HuH-7.5 (cell line): ENCODE measurements at regions not wholly inside any gene's neighbourhood (a gene's known extent, or its start where the extent isn't known, plus 50 kb on each side); places are given as distances from the start of the nearest gene placed in this dataset.
"Not testable (repeated sequence)": the region's sequence is repeated elsewhere in the genome, so short reads cannot be mapped to it uniquely, and the experiment has no call there.

Experiments used
- DNase-seq: peaks from one replicate; pipeline ENCODE4 v3.0.0; 2011; ENCODE audit warnings: low spot score

DNA sequence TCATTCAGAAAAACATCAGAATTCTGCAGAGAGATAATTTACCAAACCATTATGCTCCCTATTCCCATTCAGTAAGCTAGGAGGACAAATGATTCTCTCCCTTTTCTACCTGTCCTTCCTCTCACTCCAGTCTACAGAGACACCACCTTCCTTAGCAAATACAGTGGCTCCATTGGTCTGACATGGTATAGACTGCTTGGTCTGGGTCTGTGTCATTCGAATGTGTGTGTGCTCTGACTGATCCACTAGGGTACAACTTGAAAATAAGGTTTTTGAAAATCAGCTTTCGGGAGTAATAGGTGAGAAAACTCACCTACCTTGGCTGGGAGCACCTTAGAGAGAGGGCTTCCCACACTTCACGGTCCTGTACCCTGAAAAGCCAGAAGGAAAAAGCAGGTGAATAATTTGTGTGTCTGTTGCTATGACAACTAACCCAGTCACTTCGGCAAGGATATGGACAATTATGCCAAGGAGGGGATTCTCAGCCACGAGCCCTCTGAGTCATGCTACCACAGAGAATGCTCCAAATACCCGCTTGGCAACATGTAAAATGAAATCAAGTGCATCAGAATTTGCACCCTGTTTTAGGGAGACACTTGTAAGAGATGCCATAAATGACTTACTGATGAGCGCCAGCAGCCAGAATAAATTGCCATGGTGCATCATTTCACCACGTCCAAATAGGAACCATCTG, 114.5 kb upstream of the PRKCQ start:
- no peak for DNase-seq

GRCh38 chr10:6692856-6693255, 112.8 kb upstream of the PRKCQ start:
- no peak for DNase-seq

DNA sequence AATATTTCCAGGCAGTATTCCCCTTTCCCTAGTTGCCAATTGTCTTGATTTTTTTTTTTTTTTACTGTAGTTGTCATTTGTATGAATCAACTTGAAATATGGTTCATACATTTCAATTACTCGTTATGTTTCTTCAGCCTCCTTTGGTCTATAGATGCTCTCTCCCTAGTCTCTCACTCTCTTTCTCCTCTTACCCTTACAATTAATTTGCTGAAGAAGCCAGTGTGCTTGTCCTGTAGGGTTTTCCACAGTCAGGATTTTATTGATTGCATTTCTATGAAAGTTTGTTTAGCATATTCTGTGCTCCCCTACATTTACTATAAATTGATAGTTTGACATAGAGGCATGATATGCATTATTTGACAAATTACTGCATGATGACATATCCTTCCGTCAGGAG, 112.0 kb upstream of the PRKCQ start:
- no peak for DNase-seq

DNA sequence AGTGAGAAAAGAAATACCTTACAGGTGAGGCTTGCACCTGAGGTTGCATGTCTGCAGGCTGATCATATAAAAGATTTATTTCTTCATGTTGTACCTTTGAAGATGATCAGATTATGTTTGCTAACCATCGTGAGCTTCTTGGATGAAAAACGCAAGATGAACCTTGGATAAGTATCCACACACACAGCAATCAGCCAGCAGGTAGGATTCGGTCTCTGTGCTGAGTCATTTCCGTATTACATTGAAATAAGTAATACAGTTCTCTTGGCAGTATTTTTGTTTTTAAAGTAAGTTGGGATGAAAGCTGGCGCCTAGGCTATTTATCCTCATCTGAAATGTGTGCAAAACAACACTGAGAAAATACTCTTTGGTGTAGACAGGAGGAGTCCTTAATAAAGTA, 109.0 kb upstream of the PRKCQ start:
- no peak for DNase-seq

DNA sequence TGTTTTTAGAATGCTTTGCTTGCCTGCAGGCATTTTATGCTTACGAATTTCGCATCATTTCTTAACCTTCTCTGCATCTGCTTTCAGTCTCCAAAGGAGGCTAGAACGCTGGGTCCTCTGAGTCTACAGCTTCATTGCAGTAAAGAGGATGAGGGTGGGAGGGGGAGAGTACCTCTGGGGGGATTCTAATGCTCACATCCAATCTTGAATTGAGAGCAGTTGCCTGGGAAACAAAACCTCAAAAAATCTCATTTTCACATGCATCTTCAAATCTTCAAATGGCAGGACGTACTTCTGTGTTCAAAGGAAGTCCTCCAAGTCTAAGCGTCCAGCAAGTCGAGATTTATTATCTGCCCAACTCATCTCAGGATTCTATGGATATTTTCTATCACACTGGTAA, 100.7 kb upstream of the PRKCQ start:
- no peak for DNase-seq

DNA sequence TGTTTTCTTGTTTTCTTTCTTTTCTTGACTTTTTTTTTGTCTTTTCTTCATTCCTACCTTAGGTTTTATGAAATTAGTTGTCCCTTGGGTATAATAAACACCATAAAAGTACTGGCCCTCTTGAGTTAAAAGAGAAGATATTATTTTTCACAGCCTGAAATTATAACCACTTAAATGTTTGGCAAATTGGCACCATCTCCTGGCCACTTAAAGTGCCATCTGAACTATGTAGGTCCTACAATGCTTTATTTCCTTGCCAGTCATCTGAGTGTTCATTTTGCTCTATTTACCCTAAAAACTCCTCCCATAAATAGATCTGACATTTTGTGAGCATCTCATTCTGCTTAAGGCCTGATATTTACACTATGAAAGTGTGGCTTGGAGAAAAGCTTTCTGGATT, 98.9 kb upstream of the PRKCQ start:
- DNase-seq: no peak

- no peak for DNase-seq
Observed at GRCh38 chr10:6678211-6678803, 98.2 kb upstream of the PRKCQ start.

GRCh38 chr10:6677129-6677528, 97.1 kb upstream of the PRKCQ start:
- not testable (repeated sequence) for DNase-seq

GRCh38 chr10:6674291-6674690, 94.2 kb upstream of the PRKCQ start:
- DNase-seq: no peak

DNA sequence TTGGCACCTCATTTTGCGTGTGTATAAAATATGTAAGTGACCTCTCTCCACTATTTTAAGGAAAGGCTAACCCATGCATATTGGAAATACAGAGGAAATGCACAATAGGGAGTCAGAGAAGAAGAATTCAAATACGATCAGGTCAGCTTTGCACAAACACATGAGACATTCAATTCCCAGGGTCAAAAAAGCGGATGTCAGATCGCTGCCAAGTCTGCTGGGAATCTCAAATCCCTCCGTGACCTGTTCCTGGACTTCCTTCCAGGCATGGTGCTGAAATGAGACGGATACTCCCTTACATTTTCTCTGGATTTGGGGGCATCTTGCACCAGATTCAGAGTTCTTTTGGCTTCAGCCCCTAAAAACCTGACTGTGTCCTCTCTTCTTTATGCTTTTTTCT, 91.9 kb upstream of the PRKCQ start:
- no peak for DNase-seq

DNA sequence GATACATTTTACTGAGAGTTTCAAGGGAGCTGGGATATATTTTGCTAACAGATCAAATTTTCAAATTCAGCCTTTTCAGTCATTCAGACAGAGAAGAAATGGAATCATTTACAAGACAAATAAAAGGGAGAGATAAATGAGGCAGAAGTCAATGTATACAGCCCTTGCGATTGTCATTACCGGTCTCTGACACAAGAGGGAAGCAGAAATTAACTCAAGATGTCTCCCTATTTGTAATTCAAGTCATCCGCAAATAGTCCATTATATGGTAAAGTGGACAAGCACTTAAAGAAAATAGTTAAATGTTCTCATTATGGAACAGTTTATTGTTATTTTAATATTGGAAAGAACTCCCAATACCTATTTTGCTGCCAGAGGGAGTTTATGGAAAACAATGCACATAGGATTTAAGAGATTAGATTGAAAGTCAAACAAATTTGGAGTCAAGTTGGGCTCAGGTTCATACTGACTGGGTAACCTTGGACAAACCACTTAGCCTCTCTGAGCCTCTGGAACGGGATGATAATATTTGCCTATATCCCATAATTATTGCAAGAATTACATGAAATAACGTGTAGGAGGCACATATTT, 89.3 kb upstream of the PRKCQ start:
- no peak for DNase-seq

- DNase-seq: no peak
Observed at GRCh38 chr10:6667679-6668270, 87.7 kb upstream of the PRKCQ start.

- no peak for DNase-seq
Observed at GRCh38 chr10:6667150-6667549, 87.1 kb upstream of the PRKCQ start.

GRCh38 chr10:6665847-6666246, 85.8 kb upstream of the PRKCQ start:
- no peak for DNase-seq

- DNase-seq: no peak
Observed at GRCh38 chr10:6660460-6660859, 80.4 kb upstream of the PRKCQ start.

- DNase-seq: no peak
Observed at GRCh38 chr10:6659451-6659850, 79.4 kb upstream of the PRKCQ start.

- no peak for DNase-seq
Observed at GRCh38 chr10:6657669-6658068, 77.6 kb upstream of the PRKCQ start.

DNA sequence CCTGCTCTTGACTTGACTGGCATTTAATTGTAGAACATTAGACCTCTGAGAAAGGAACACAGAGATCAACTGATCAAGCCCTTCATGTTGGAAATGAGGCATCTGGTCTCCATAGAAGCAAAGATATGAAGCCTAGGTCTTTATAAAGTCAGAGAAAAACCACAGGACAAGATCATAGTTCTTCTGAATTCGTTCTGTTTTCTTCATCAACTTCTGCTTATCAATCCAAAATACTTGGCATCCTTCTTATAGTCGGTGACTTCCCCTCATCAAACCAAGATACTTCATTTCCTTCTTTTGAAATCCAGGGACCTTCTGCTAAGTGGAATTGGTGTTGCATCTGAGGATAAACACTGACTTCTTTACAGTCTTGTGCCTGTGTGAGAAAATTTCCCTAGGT, 77.1 kb upstream of the PRKCQ start:
- DNase-seq: no peak

- no peak for DNase-seq
Observed at GRCh38 chr10:6654571-6654970, 74.5 kb upstream of the PRKCQ start.

DNA sequence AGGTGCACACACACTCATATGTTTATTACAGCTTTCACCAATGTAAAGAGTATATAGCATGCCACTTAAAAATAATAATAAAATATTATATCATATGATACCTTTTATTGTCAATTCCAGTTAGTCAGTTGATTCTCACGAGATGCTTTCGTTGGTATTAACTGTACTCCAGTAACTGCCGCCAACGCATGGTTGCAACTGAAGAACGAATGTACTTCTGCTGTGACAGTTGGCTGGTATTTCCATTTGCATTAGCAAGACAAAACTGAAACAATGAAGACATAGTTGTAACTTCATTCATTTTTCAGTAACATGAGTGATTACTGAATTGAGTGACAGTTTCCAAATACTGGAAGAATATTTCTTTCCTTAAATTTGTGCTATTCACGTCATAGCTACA, 70.5 kb upstream of the PRKCQ start:
- DNase-seq: no peak

DNA sequence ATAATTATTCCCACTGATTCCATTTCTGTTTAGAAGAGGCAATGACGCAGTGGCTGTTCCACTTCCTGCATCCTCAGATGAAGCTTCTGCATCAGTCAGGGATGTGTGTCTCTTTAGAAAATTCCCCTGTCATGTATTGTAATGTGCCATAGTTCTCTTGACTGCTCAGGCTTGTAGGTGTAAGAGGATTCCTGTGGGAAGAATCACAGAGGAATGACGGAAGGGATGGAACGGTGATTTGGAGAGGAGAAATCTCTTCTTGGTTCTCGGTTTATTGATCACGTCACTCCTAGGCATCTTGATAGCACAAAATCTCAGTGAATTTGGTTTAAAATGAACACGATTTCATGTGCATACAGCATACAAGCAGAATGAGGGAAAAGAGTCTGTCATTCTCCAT, 69.8 kb upstream of the PRKCQ start:
- DNase-seq: no peak

DNA sequence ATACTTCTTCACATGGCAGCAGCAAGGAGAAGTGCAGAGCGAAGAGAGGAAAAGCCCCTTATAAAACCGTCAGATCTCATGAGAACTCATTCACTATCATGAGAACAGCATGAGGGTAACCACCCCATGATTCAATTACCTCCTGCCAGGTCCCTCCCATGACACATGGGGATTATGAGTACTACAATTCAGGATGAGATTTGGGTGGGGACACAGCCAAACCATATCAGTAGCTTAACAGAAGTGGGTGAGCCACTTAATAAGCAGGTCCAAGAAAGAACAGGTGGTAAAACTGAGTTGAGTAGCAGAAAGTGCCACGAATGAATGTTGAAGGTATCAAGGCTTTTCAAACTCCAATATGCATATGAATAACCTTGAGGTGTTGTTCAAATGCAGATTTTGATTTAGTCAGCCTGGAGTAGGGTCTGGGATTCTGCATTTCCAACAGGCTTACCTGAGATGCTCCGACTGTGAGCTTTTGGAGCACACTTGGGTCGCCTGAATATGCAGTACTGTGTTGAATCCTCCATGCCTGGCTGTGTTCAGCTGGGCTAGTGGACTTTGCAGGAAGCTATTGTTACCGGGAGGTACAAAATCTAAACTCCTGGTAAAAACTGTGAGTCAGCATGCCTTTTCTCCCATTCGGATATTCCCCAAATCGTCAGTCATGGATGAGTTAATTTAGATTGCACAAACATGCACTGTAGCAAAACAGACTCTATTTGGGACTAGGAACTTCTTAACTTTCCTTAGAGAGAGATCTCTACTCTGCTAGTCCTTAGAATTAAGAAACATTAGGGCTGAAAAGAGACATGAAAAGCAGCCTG, 69.0 kb upstream of the PRKCQ start:
- no peak for DNase-seq
